Stimulated activated naive CD8-positive, alpha-beta T cell treated with anti-CD3 and anti-CD28 coated beads, Interleukin-15, Interleukin-2, amounts not matched to agents 100 U/mL and 50 U/mL, for 24 hours (primary cell): ENCODE measurements at regions not wholly inside any gene's neighbourhood (a gene's known extent, or its start where the extent isn't known, plus 50 kb on each side); places are given as distances from the start of the nearest gene placed in this dataset.
"Not testable (repeated sequence)": the region's sequence is repeated elsewhere in the genome, so short reads cannot be mapped to it uniquely, and the experiment has no call there.

Source experiments
- ATAC-seq: fragments of 150-1000 bp; cut with Tn5 transposase; one replicate; pipeline ENCODE4 v1.10.0; 2021
- DNase-seq: peaks from one replicate; pipeline ENCODE4 v3.0.0; 2021

GRCh38 chr2:242071377-242071776 is 201.8 kb downstream of the RTP5 start:
- ATAC-seq, DNase-seq: not testable (repeated sequence)

GRCh38 chr2:242071936-242072335 is 202.4 kb downstream of the RTP5 start:
- not testable (repeated sequence) for ATAC-seq, DNase-seq

- no peak for DNase-seq
- ATAC-seq, result no peak
Measured at GRCh38 chr2:242075168-242075567, 205.6 kb downstream of the RTP5 start.

GRCh38 chr2:242075696-242076095 is 206.2 kb downstream of the RTP5 start:
- no peak for ATAC-seq
- DNase-seq, result no peak

- ATAC-seq, result not testable (repeated sequence)
Measured at GRCh38 chr2:242076184-242076583, 206.7 kb downstream of the RTP5 start.

GRCh38 chr2:242078426-242078825 is 208.9 kb downstream of the RTP5 start:
- not testable (repeated sequence) for ATAC-seq

More at GRCh38 chr2:242076184-242076583, 206.7 kb downstream of the RTP5 start:
- DNase-seq, result not testable (repeated sequence)

GRCh38 chr2:242079792-242080191 is 210.3 kb downstream of the RTP5 start:
- not testable (repeated sequence) for ATAC-seq, DNase-seq

More at GRCh38 chr2:242078426-242078825, 208.9 kb downstream of the RTP5 start:
- DNase-seq, result not testable (repeated sequence)

GRCh38 chr2:242080575-242081214 is 211.2 kb downstream of the RTP5 start:
- not testable (repeated sequence) for ATAC-seq, DNase-seq

GRCh38 chr2:242084034-242084433 is 214.5 kb downstream of the RTP5 start:
- not testable (repeated sequence) for DNase-seq, ATAC-seq

- DNase-seq, ATAC-seq: not testable (repeated sequence)
Measured at GRCh38 chr2:242085024-242085674, 215.6 kb downstream of the RTP5 start.

GRCh38 chr2:242085941-242086621 is 216.6 kb downstream of the RTP5 start:
- ATAC-seq (peak; percentile 26), DNase-seq (peak; percentile 47)

GRCh38 chr2:242088044-242088443 is 218.5 kb downstream of the RTP5 start:
- ATAC-seq, result peak; percentile 48
- not testable (repeated sequence) for DNase-seq

GRCh38 chr2:242088471-242089212 is 219.1 kb downstream of the RTP5 start:
- ATAC-seq, result peak; percentile 91
- peak; percentile 93 for DNase-seq

GRCh38 chr2:242089213-242089549 is 219.7 kb downstream of the RTP5 start:
- DNase-seq, ATAC-seq: not testable (repeated sequence)

- ATAC-seq, DNase-seq: not testable (repeated sequence)
Measured at GRCh38 chr2:242097278-242097677, 227.7 kb downstream of the RTP5 start.

GRCh38 chr2:242098034-242098433 is 228.5 kb downstream of the RTP5 start:
- ATAC-seq (no peak), DNase-seq (no peak)

GRCh38 chr2:242098445-242099128 is 229.1 kb downstream of the RTP5 start:
- DNase-seq, result no peak
- ATAC-seq, result no peak

- ATAC-seq, DNase-seq: not testable (repeated sequence)
Measured at GRCh38 chr2:242103093-242103492, 233.6 kb downstream of the RTP5 start.

GRCh38 chr2:242104202-242104956 is 234.8 kb downstream of the RTP5 start:
- not testable (repeated sequence) for DNase-seq, ATAC-seq

- not testable (repeated sequence) for DNase-seq
Measured at GRCh38 chr2:242107065-242107464, 237.5 kb downstream of the RTP5 start.

More at GRCh38 chr2:242107065-242107464, 237.5 kb downstream of the RTP5 start:
- not testable (repeated sequence) for ATAC-seq
